GM12892 (cell line): ENCODE measurements at regions not wholly inside any gene's neighbourhood (a gene's known extent, or its start where the extent isn't known, plus 50 kb on each side); places are given as distances from the start of the nearest gene placed in this dataset.

Experiments used
- POLR2A ChIP-seq: IDR thresholded peaks from 2 replicates; pipeline ENCODE4 v1.6.1; 2011; ENCODE audit warnings: low read depth, low read length, control low read depth
- POLR2AphosphoS5 ChIP-seq: IDR thresholded peaks from 2 replicates; pipeline ENCODE4 v1.6.1; 2011; ENCODE audit warnings: low read depth, low read length, control low read depth
- TAF1 ChIP-seq: IDR thresholded peaks from 2 replicates; pipeline ENCODE4 v1.6.1; 2011; ENCODE audit warnings: low read depth, mild to moderate bottlenecking, control low read depth, low read length, borderline replicate concordance

- TF ChIP-seq POLR2A (no peak), TAF1 (no peak), POLR2AphosphoS5 (no peak)
These were observed 864.8 kb downstream of the EPHA4 start for GRCh38 chr2:220707261-220707660.
